ENCODE measurements at regions not wholly inside any gene's neighbourhood (a gene's known extent, or its start where the extent isn't known, plus 50 kb on each side); places are given as distances from the start of the nearest gene placed in this dataset.

- no peak for TF ChIP-seq POLR2A (IDR thresholded peaks at IDR 0.05)
- TF ChIP-seq, protein P1, sequence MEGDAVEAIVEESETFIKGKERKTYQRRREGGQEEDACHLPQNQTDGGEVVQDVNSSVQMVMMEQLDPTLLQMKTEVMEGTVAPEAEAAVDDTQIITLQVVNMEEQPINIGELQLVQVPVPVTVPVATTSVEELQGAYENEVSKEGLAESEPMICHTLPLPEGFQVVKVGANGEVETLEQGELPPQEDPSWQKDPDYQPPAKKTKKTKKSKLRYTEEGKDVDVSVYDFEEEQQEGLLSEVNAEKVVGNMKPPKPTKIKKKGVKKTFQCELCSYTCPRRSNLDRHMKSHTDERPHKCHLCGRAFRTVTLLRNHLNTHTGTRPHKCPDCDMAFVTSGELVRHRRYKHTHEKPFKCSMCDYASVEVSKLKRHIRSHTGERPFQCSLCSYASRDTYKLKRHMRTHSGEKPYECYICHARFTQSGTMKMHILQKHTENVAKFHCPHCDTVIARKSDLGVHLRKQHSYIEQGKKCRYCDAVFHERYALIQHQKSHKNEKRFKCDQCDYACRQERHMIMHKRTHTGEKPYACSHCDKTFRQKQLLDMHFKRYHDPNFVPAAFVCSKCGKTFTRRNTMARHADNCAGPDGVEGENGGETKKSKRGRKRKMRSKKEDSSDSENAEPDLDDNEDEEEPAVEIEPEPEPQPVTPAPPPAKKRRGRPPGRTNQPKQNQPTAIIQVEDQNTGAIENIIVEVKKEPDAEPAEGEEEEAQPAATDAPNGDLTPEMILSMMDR (IDR thresholded peaks at IDR 0.05), result no peak
These were observed 72.0 kb upstream of the MRPS9 start for GRCh38 chr2:104965900-104966299.

Measured in ovary (tissue), 3 donors.